H9 (cell line): ENCODE measurements at regions not wholly inside any gene's neighbourhood (a gene's known extent, or its start where the extent isn't known, plus 50 kb on each side); places are given as distances from the start of the nearest gene placed in this dataset.

ENCODE experiments used
- DNase-seq: peaks from one replicate; pipeline ENCODE4 v3.0.0-alpha.2; 2017
- H2AFZ ChIP-seq: one replicate; pipeline ENCODE4 v1.6.1; 2013; ENCODE audit warnings: mild to moderate bottlenecking, low read length, control low read depth, moderate library complexity
- H2AK5ac ChIP-seq: 2 replicates; pipeline ENCODE4 v1.6.1; 2013; ENCODE audit warnings: low read length, control low read depth, mixed read lengths; ENCODE audit not compliant: insufficient read length
- H2BK120ac ChIP-seq: one replicate; pipeline ENCODE4 v1.6.1; 2013; ENCODE audit warnings: low read depth, mild to moderate bottlenecking, low read length, control low read depth, inconsistent platforms; ENCODE audit not compliant: poor library complexity, severe bottlenecking
- H2BK12ac ChIP-seq: 2 replicates; pipeline ENCODE4 v1.6.1; 2013; ENCODE audit warnings: low read length, control low read depth, mixed read lengths, low read depth; ENCODE audit not compliant: insufficient read length
- H2BK15ac ChIP-seq: 2 replicates; pipeline ENCODE4 v1.6.1; 2013; ENCODE audit warnings: low read depth, low read length, control low read depth
- H2BK20ac ChIP-seq: one replicate; pipeline ENCODE4 v1.6.1; 2013; ENCODE audit warnings: low read depth, mild to moderate bottlenecking, low read length, control low read depth, inconsistent platforms; ENCODE audit not compliant: poor library complexity, severe bottlenecking
- H2BK5ac ChIP-seq: 2 replicates; pipeline ENCODE4 v1.6.1; 2013; ENCODE audit warnings: low read length, control low read depth, mixed read lengths; ENCODE audit not compliant: insufficient read length
- H3K14ac ChIP-seq: 2 replicates; pipeline ENCODE4 v1.6.1; 2013; ENCODE audit warnings: low read length, control low read depth; ENCODE audit not compliant: insufficient read depth
- H3K18ac ChIP-seq: 2 replicates; pipeline ENCODE4 v1.6.1; 2013; ENCODE audit warnings: low read depth, mild to moderate bottlenecking, mixed read lengths, low read length, control low read depth; ENCODE audit not compliant: insufficient read length
- H3K23ac ChIP-seq: 2 replicates; pipeline ENCODE4 v1.6.1; 2013; ENCODE audit warnings: low read length, control low read depth, mixed read lengths, low read depth; ENCODE audit not compliant: insufficient read length
- H3K23me2 ChIP-seq: 2 replicates; pipeline ENCODE4 v1.6.1; 2013; ENCODE audit warnings: low read depth, mild to moderate bottlenecking, mixed read lengths, low read length, control low read depth; ENCODE audit not compliant: insufficient read length, poor library complexity, severe bottlenecking
- H3K27ac ChIP-seq: 2 replicates; pipeline ENCODE4 v1.5.1; 2013; ENCODE audit warnings: low read length, control low read depth, mixed read lengths, low read depth; ENCODE audit not compliant: insufficient read length
- H3K27me3 ChIP-seq: 2 replicates; pipeline ENCODE4 v1.6.1; 2013; ENCODE audit warnings: low read length, control low read depth, inconsistent platforms; ENCODE audit not compliant: insufficient read depth
- H3K4ac ChIP-seq: 2 replicates; pipeline ENCODE4 v1.6.1; 2013; ENCODE audit warnings: low read depth, mild to moderate bottlenecking, control low read depth, inconsistent platforms, low read length, moderate library complexity
- H3K4me1 ChIP-seq: 2 replicates; pipeline ENCODE4 v1.6.1; 2013; ENCODE audit warnings: low read length, control low read depth, inconsistent platforms; ENCODE audit not compliant: insufficient read depth
- H3K4me2 ChIP-seq: 2 replicates; pipeline ENCODE4 v1.6.1; 2013; ENCODE audit warnings: low read length, control low read depth, mixed read lengths; ENCODE audit not compliant: insufficient read length, insufficient read depth
- H3K56ac ChIP-seq: 2 replicates; pipeline ENCODE4 v1.6.1; 2013; ENCODE audit warnings: low read depth, mild to moderate bottlenecking, mixed read lengths, low read length, control low read depth; ENCODE audit not compliant: insufficient read length
- H3K79me1 ChIP-seq: 2 replicates; pipeline ENCODE4 v1.6.1; 2013; ENCODE audit warnings: low read depth, mild to moderate bottlenecking, moderate library complexity, low read length, control low read depth, inconsistent platforms; ENCODE audit not compliant: insufficient read depth, poor library complexity, severe bottlenecking
- H3K79me2 ChIP-seq: 2 replicates; pipeline ENCODE4 v1.6.1; 2013; ENCODE audit warnings: low read length, control low read depth, inconsistent platforms; ENCODE audit not compliant: insufficient read depth
- H3K9ac ChIP-seq: 2 replicates; pipeline ENCODE4 v1.6.1; 2013; ENCODE audit warnings: low read length, control low read depth, mixed read lengths; ENCODE audit not compliant: insufficient read length; ENCODE audit errors: extremely low read depth
- H3K9me3 ChIP-seq: one replicate; pipeline ENCODE4 v1.6.1; 2013; ENCODE audit warnings: low read depth, low read length, inconsistent platforms; ENCODE audit not compliant: control insufficient read depth
- H3T11ph ChIP-seq: one replicate; pipeline ENCODE4 v1.6.1; 2013; ENCODE audit warnings: mild to moderate bottlenecking, low read length, control low read depth, inconsistent platforms
- H4K20me1 ChIP-seq: one replicate; pipeline ENCODE4 v1.6.1; 2013; ENCODE audit not compliant: control insufficient read depth, insufficient read length, insufficient read depth
- H4K5ac ChIP-seq: 2 replicates; pipeline ENCODE4 v1.6.1; 2013; ENCODE audit warnings: low read depth, mild to moderate bottlenecking, mixed read lengths, low read length, control low read depth; ENCODE audit not compliant: insufficient read length
- H4K8ac ChIP-seq: replicated peaks from 2 replicates; pipeline ENCODE4 v1.6.1; 2013; ENCODE audit warnings: low read length, control low read depth, mixed read lengths, low read depth; ENCODE audit not compliant: insufficient read length
- H4K91ac ChIP-seq: 2 replicates; pipeline ENCODE4 v1.6.1; 2013; ENCODE audit warnings: low read depth, mild to moderate bottlenecking, moderate library complexity, mixed read lengths, low read length, control low read depth; ENCODE audit not compliant: insufficient read length
- H3K27ac Mint-ChIP-seq, 3 experiments: 2 replicates in 2 of 3; 3 replicates in 1 of 3; pipeline ENCODE4 v1.8.0; 2020 to 2021; ENCODE audit warnings: mixed read lengths in 3 of 3, mild to moderate bottlenecking in 1 of 3, moderate library complexity in 1 of 3
- H3K27me3 Mint-ChIP-seq: 2 replicates; pipeline ENCODE4 v1.8.0; 2021; ENCODE audit warnings: low read depth, mild to moderate bottlenecking, moderate library complexity, mixed read lengths
- H3K36me3 Mint-ChIP-seq, 3 experiments: 2 replicates in 2 of 3; 3 replicates in 1 of 3; pipeline ENCODE4 v1.8.0; 2020 to 2021; ENCODE audit warnings: low read depth in 3 of 3, mixed read lengths in 3 of 3; ENCODE audit not compliant: insufficient read depth in 1 of 3
- H3K4me1 Mint-ChIP-seq, 2 experiments: 2 replicates each; pipeline ENCODE4 v1.8.0; 2020; ENCODE audit warnings: mixed read lengths in 2 of 2
- H3K4me3 Mint-ChIP-seq, 2 experiments: 2 replicates in 1 of 2; 3 replicates in 1 of 2; pipeline ENCODE4 v1.8.0; 2020 to 2021; ENCODE audit warnings: mild to moderate bottlenecking in 2 of 2, mixed read lengths in 2 of 2, moderate library complexity in 1 of 2
- H3K9me3 Mint-ChIP-seq, 2 experiments: 2 replicates in 1 of 2; 3 replicates in 1 of 2; pipeline ENCODE4 v1.8.0; 2020; ENCODE audit warnings: mild to moderate bottlenecking in 2 of 2, mixed read lengths in 2 of 2, moderate library complexity in 1 of 2
- CTCF ChIP-seq: fragments of 200-600 bp; sonication (generic); conservative IDR thresholded peaks from 3 replicates; pipeline ENCODE4 v1.8.0; 2021; ENCODE audit warnings: antibody characterized with exemption, mild to moderate bottlenecking
- WGBS: extraction: QIAGEN DNeasy Blood & Tissue Kit; methylation state at CpG from one replicate; pipeline ENCODE4 v1.1.7; 2013; ENCODE audit warnings: missing lambda C conversion rate, low lambda C conversion rate, mixed read lengths; ENCODE audit not compliant: insufficient read length; ENCODE audit errors: extremely low coverage; 5-methylcytosine and 5-hydroxymethylcytosine counted together

- H2BK120ac ChIP-seq = no peak overlapping the region
- H3K4me2 ChIP-seq = no peak overlapping the region
- no peak overlapping the region for H4K8ac ChIP-seq
- DNase-seq = no peak
- H2BK5ac ChIP-seq = no peak overlapping the region
- H3T11ph ChIP-seq = no peak overlapping the region
- H3K79me1 ChIP-seq = no peaks in the 10 kb centered on the region
- H4K5ac ChIP-seq = no peak overlapping the region
- no peak overlapping the region for H3K27ac Mint-ChIP-seq
- no peak overlapping the region for H3K14ac ChIP-seq
- H3K27ac ChIP-seq = no peak overlapping the region
- H3K18ac ChIP-seq = no peak overlapping the region
- no peaks in the 10 kb centered on the region for H3K9me3 ChIP-seq
- no peak overlapping the region for H3K9ac ChIP-seq
- H3K36me3 Mint-ChIP-seq = no peaks in the 10 kb centered on the region
- TF ChIP-seq CTCF = no peak
- no peak overlapping the region for H3K23ac ChIP-seq
- H2BK12ac ChIP-seq = no peak overlapping the region
- no peak overlapping the region for H2BK20ac ChIP-seq
- H3K27me3 Mint-ChIP-seq = peaks cover 7% of the 10 kb centered on the region
- H3K27me3 ChIP-seq = no peaks in the 10 kb centered on the region; the same call in 1 of the 2 replicates
- no peaks in the 10 kb centered on the region for H3K9me3 Mint-ChIP-seq
- H3K4ac ChIP-seq = no peak overlapping the region
- H2BK15ac ChIP-seq = no peak overlapping the region
- peaks cover 2 to 7% of the 10 kb centered on the region in 2 experiments for H3K4me1 Mint-ChIP-seq
- no peaks in the 10 kb centered on the region for H3K79me2 ChIP-seq
- no peak overlapping the region for H2AFZ ChIP-seq
- no peak overlapping the region for H2AK5ac ChIP-seq
- no peaks in the 10 kb centered on the region for H3K23me2 ChIP-seq
- no peak overlapping the region for H3K4me3 Mint-ChIP-seq
- no peaks in the 10 kb centered on the region for H3K4me1 ChIP-seq
- H4K91ac ChIP-seq = no peak overlapping the region
- no CpG with 5 or more reads among the region's 15 CpGs for WGBS
- H4K20me1 ChIP-seq = no peaks in the 10 kb centered on the region
- no peak overlapping the region for H3K56ac ChIP-seq
Observed at GRCh38 chr2:237182422-237183123, 96.9 kb downstream of the COPS8 start.
